Stimulated activated CD8-positive, alpha-beta memory T cell treated with anti-CD3 and anti-CD28 coated beads, Interleukin-2, amount 100 ng/mL, for 48 hours (primary cell): ENCODE measurements at regions not wholly inside any gene's neighbourhood (a gene's known extent, or its start where the extent isn't known, plus 50 kb on each side); places are given as distances from the start of the nearest gene placed in this dataset.
"Not testable (repeated sequence)": the region's sequence is repeated elsewhere in the genome, so short reads cannot be mapped to it uniquely, and the experiment has no call there.

Experiments
- DNase-seq, 2 donors: peaks; one replicate each; pipeline ENCODE4 v3.0.0-alpha.2; 2020; ENCODE audit warnings: low read depth in 2 of 2

GRCh38 chr14:56422221-56422620 is 157.4 kb upstream of the TMEM260 start:
- no peak for DNase-seq

DNA sequence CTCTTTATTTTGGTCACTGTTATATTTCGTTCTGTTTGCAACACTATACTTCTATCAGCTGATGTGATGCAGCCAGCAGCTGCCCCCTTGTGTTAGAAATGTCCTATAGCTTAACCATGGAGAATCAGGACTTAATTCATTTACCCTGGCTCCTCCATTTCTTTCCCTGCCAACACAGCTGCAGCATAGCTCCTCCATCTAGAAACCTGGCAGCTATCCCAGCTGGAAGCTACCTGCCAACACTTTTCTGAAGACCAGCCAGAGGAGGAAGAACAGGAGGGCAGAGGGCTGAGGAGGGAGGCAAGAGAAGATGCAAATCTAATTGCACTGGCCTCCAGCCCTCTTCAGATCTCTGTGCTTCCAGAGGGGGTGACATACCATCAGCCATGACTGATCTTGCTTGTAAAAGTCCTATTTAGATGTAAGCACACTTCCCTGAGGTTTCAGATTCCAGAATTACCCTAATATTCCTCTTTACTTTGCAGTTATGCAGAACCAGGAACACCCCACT is 156.8 kb upstream of the TMEM260 start:
- no peak for DNase-seq

DNA sequence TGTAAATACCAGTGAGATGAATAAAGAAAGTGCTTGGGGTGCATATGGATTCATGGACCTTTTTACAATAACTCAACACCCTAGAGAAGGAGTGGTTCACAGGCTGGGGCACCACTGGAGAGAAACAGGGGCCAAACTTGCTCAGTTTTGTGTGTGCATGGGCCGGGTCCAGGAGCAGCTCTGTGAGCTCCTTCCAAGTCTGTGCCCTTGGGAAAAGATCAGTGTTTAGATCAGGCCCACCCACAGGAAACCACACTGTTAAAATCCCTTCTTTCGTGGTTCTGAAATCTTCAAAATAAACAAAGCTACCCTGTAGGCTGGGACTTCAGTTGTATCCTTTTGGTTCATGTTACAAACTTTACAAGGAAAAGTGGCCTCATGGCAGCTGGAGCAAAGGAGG is 156.1 kb upstream of the TMEM260 start:
- DNase-seq: no peak

- no peak for DNase-seq
Observed at GRCh38 chr14:56431013-56431412, 148.6 kb upstream of the TMEM260 start.

DNA sequence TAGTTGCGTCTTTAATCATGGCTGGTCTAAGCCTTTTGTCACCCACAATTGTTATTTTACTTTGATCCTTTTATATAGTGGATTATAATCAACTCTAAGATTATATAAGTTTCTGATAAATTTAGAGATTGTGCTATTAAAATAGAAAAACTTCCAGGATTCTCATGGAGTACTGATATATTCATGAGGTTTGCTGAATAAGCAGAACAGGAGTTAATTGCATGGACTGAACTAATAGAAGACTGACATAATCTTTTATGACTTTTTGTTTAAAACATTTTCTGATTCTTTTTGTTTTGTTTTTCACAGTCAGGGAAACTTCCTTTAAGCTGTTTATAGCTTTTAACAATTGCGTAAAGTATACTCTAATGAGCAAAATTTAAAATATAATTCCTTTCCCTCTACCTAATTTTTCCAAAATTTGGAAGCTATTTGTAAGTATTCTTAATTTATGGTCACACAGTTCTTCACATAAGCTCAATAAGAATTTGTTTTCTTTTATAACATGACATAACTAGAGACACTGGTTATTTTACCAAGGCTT is 129.9 kb upstream of the TMEM260 start:
- no peak for DNase-seq

DNA sequence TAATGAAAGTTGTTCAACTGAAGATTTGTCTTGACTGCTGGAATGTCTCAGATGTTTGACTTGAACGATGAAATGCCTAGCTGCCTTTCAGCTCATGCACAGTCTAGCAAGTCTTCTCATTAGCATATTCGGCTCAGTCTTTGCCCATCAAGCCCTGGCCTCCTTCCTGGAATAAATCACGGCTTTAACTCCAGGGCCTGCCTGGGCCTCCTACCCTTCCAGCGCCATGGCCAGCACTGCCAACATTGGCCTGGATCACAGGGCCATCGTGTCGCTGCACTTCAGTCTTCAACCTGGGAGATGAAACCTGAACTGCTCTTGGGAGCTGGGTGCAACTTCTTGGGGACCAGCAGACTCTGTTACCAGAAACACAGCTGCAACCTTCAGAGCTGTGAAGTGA is 126.7 kb upstream of the TMEM260 start:
- DNase-seq: no peak

DNA sequence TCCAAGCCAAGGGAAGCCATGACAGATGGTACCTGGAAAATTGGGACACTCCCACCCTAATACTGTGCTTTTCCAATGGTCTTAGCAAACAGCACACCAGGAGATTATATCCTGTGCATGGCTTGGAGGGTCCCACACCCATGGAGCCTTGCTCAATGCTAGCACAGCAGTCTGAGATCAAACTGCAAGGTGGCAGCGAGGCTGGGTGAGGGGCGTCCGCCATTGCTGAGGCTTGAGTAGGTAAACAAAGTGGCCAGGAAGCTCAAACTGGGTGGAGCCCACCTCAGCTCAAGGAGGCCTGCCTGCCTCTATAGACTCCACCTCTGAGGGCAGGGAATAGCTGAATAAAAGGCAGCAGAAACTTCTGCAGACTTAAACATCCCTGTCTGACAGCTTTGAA is 124.9 kb upstream of the TMEM260 start:
- DNase-seq: not testable (repeated sequence)

- DNase-seq: no peak
Observed at GRCh38 chr14:56460469-56460868, 119.1 kb upstream of the TMEM260 start.

- DNase-seq: no peak
Observed at GRCh38 chr14:56461276-56462275, 118.0 kb upstream of the TMEM260 start.

GRCh38 chr14:56463271-56463890 is 116.2 kb upstream of the TMEM260 start:
- DNase-seq: no peak

GRCh38 chr14:56471056-56471455 is 108.5 kb upstream of the TMEM260 start:
- no peak for DNase-seq

GRCh38 chr14:56474419-56475022 is 105.1 kb upstream of the TMEM260 start:
- DNase-seq: no peak

DNA sequence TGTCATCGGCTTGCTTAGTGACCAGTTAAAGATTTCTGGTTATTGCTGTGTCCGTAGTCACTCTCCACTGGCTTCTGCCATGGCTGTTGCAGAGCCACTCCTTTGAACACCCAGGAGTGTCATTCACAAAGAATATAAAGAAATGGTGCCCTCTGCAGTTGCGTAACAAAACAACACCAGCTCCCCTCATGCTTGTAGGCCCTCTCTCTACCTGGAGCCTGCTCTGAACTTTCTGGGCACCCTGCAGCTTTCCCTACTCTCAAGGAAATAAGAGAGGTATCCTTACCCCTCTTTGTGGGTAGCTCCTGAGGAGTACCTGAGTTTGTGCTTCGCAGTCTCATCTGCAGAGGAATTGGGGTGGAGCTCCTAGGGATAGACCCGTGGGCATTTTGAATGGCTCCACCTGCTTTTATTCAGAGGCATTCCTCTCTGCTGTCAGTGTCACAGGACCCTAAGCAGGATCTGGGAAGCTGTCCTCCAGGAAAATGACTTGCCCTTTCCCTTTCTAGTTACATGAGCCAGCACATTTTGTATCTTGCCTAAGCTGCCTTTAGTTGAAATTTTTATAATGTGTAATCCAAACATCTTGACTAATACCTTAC is 97.2 kb upstream of the TMEM260 start:
- no peak for DNase-seq

DNA sequence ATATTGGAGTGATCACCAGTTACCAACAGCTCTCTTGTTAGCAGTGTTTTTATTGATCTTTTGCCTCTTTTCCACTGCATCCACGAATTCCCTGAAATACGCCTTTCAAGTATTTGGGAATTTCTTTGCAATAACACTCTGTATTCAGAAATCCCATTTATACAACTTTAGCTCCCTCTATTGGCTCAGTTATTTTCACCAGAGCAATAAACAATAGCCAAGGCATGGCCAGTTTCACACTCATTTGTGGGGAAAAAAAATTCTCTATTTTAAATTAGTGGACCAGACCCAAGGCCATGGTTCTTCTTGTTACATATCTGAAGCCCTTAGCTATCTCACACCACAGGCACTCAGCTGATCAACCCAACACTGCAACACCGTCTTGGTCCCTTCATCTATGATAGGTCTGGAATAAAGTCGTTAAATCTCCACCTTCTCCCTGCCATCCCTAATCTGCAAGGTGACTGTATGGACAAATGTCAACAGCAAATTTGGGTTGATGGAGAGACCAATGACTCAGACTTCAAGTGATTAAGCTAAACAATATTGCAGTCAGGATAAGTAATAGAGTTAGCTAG is 92.4 kb upstream of the TMEM260 start:
- DNase-seq: no peak

- no peak for DNase-seq
Observed at GRCh38 chr14:56487761-56488160, 91.8 kb upstream of the TMEM260 start.

GRCh38 chr14:56488306-56488705 is 91.3 kb upstream of the TMEM260 start:
- DNase-seq: no peak

- DNase-seq: no peak
Observed at GRCh38 chr14:56490379-56490778, 89.2 kb upstream of the TMEM260 start.

DNA sequence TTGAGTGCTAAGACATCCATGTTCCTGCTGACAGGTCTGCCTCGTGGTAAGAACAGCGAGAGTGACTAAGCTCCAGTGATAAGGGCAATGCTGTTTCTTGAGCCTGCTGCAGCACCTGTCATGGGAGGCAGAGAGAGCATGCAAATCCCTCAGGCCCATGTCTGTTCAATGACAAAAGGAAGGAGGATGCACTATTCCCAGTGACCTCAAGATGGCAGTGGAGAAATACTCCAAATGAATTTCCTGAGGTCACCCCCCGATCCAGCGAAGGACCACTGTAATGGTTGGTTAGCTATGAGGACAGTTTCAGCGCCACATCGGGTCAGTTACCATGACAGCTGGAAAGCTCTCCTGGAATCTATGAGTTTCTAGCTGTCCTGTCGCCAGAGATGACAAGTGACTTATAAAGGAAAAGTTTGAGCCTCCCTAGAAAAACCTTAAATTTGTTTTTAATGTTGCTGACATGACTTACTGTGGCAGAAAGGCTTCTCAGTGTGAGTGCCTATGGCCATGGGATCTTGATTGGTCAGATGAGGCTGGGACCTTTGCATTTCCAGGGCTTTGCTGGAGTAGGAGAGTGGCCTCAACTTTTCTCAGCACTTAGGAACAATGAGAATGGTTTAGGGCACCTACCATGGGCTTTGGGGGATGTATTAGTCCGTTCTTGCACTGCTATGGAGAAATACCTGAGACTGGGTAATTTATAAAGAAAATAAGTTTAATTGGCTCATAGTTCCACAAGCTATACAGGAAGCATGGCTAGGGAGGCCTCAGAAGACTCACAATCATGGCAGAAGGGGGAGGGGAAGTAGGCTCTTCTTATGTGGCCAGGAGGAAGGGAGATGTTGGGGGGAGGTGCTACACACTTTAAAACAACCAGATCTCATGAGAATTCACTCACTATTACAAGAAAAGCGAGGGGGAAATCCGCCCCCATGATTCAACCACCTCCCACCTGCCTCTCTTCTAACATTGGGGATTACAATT is 88.0 kb upstream of the TMEM260 start:
- no peak for DNase-seq

DNA sequence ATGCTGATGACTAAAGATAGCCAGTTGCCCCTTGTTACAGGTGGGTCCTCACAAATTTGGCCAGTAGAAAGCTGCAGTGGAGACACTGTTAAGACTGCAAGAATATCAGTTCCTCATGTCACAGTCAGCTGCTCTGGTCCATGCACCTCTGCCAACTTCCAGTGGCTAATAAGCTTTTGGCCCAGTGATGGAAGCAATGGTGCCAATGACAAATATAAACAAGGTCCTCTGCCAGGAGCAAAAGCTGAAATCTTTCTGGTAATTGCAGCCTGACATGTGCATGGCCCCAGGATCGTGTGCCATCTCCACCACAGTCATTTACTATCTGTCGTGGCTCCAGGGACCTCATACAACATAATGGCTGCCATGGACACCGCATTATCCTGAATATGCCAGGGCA is 85.4 kb upstream of the TMEM260 start:
- DNase-seq: no peak

- no peak for DNase-seq
Observed at GRCh38 chr14:56498112-56498511, 81.5 kb upstream of the TMEM260 start.
